NT2/D1 (cell line): ENCODE measurements at regions not wholly inside any gene's neighbourhood (a gene's known extent, or its start where the extent isn't known, plus 50 kb on each side); places are given as distances from the start of the nearest gene placed in this dataset.

Experiments
- YY1 ChIP-seq: IDR thresholded peaks from 2 replicates; pipeline ENCODE4 v1.6.1; 2011; ENCODE audit not compliant: insufficient read length, insufficient read depth
- ZNF274 ChIP-seq: IDR thresholded peaks from 2 replicates; pipeline ENCODE4 v1.6.1; 2011; ENCODE audit warnings: mild to moderate bottlenecking, low read depth, low read length

- TF ChIP-seq ZNF274: no peak
- no peak for TF ChIP-seq YY1
These were observed 116.0 kb upstream of the PTPRR start for GRCh38 chr12:71036526-71036925.
